H9 (cell line): ENCODE measurements at regions not wholly inside any gene's neighbourhood (a gene's known extent, or its start where the extent isn't known, plus 50 kb on each side); places are given as distances from the start of the nearest gene placed in this dataset.

Experiments used
- DNase-seq: peaks from one replicate; pipeline ENCODE4 v3.0.0-alpha.2; 2017
- H2AFZ ChIP-seq: one replicate; pipeline ENCODE4 v1.6.1; 2013; ENCODE audit warnings: mild to moderate bottlenecking, low read length, control low read depth, moderate library complexity
- H2AK5ac ChIP-seq: 2 replicates; pipeline ENCODE4 v1.6.1; 2013; ENCODE audit warnings: low read length, control low read depth, mixed read lengths; ENCODE audit not compliant: insufficient read length
- H2BK120ac ChIP-seq: one replicate; pipeline ENCODE4 v1.6.1; 2013; ENCODE audit warnings: low read depth, mild to moderate bottlenecking, low read length, control low read depth, inconsistent platforms; ENCODE audit not compliant: poor library complexity, severe bottlenecking
- H2BK12ac ChIP-seq: 2 replicates; pipeline ENCODE4 v1.6.1; 2013; ENCODE audit warnings: low read length, control low read depth, mixed read lengths, low read depth; ENCODE audit not compliant: insufficient read length
- H2BK15ac ChIP-seq: 2 replicates; pipeline ENCODE4 v1.6.1; 2013; ENCODE audit warnings: low read depth, low read length, control low read depth
- H2BK20ac ChIP-seq: one replicate; pipeline ENCODE4 v1.6.1; 2013; ENCODE audit warnings: low read depth, mild to moderate bottlenecking, low read length, control low read depth, inconsistent platforms; ENCODE audit not compliant: poor library complexity, severe bottlenecking
- H2BK5ac ChIP-seq: 2 replicates; pipeline ENCODE4 v1.6.1; 2013; ENCODE audit warnings: low read length, control low read depth, mixed read lengths; ENCODE audit not compliant: insufficient read length
- H3K14ac ChIP-seq: 2 replicates; pipeline ENCODE4 v1.6.1; 2013; ENCODE audit warnings: low read length, control low read depth; ENCODE audit not compliant: insufficient read depth
- H3K18ac ChIP-seq: 2 replicates; pipeline ENCODE4 v1.6.1; 2013; ENCODE audit warnings: low read depth, mild to moderate bottlenecking, mixed read lengths, low read length, control low read depth; ENCODE audit not compliant: insufficient read length
- H3K23ac ChIP-seq: 2 replicates; pipeline ENCODE4 v1.6.1; 2013; ENCODE audit warnings: low read length, control low read depth, mixed read lengths, low read depth; ENCODE audit not compliant: insufficient read length
- H3K23me2 ChIP-seq: 2 replicates; pipeline ENCODE4 v1.6.1; 2013; ENCODE audit warnings: low read depth, mild to moderate bottlenecking, mixed read lengths, low read length, control low read depth; ENCODE audit not compliant: insufficient read length, poor library complexity, severe bottlenecking
- H3K27ac ChIP-seq: 2 replicates; pipeline ENCODE4 v1.5.1; 2013; ENCODE audit warnings: low read length, control low read depth, mixed read lengths, low read depth; ENCODE audit not compliant: insufficient read length
- H3K27me3 ChIP-seq: 2 replicates; pipeline ENCODE4 v1.6.1; 2013; ENCODE audit warnings: low read length, control low read depth, inconsistent platforms; ENCODE audit not compliant: insufficient read depth
- H3K4ac ChIP-seq: 2 replicates; pipeline ENCODE4 v1.6.1; 2013; ENCODE audit warnings: low read depth, mild to moderate bottlenecking, control low read depth, inconsistent platforms, low read length, moderate library complexity
- H3K4me1 ChIP-seq: 2 replicates; pipeline ENCODE4 v1.6.1; 2013; ENCODE audit warnings: low read length, control low read depth, inconsistent platforms; ENCODE audit not compliant: insufficient read depth
- H3K4me2 ChIP-seq: 2 replicates; pipeline ENCODE4 v1.6.1; 2013; ENCODE audit warnings: low read length, control low read depth, mixed read lengths; ENCODE audit not compliant: insufficient read length, insufficient read depth
- H3K56ac ChIP-seq: 2 replicates; pipeline ENCODE4 v1.6.1; 2013; ENCODE audit warnings: low read depth, mild to moderate bottlenecking, mixed read lengths, low read length, control low read depth; ENCODE audit not compliant: insufficient read length
- H3K79me1 ChIP-seq: 2 replicates; pipeline ENCODE4 v1.6.1; 2013; ENCODE audit warnings: low read depth, mild to moderate bottlenecking, moderate library complexity, low read length, control low read depth, inconsistent platforms; ENCODE audit not compliant: insufficient read depth, poor library complexity, severe bottlenecking
- H3K79me2 ChIP-seq: 2 replicates; pipeline ENCODE4 v1.6.1; 2013; ENCODE audit warnings: low read length, control low read depth, inconsistent platforms; ENCODE audit not compliant: insufficient read depth
- H3K9ac ChIP-seq: 2 replicates; pipeline ENCODE4 v1.6.1; 2013; ENCODE audit warnings: low read length, control low read depth, mixed read lengths; ENCODE audit not compliant: insufficient read length; ENCODE audit errors: extremely low read depth
- H3K9me3 ChIP-seq: one replicate; pipeline ENCODE4 v1.6.1; 2013; ENCODE audit warnings: low read depth, low read length, inconsistent platforms; ENCODE audit not compliant: control insufficient read depth
- H3T11ph ChIP-seq: one replicate; pipeline ENCODE4 v1.6.1; 2013; ENCODE audit warnings: mild to moderate bottlenecking, low read length, control low read depth, inconsistent platforms
- H4K20me1 ChIP-seq: one replicate; pipeline ENCODE4 v1.6.1; 2013; ENCODE audit not compliant: control insufficient read depth, insufficient read length, insufficient read depth
- H4K5ac ChIP-seq: 2 replicates; pipeline ENCODE4 v1.6.1; 2013; ENCODE audit warnings: low read depth, mild to moderate bottlenecking, mixed read lengths, low read length, control low read depth; ENCODE audit not compliant: insufficient read length
- H4K8ac ChIP-seq: replicated peaks from 2 replicates; pipeline ENCODE4 v1.6.1; 2013; ENCODE audit warnings: low read length, control low read depth, mixed read lengths, low read depth; ENCODE audit not compliant: insufficient read length
- H4K91ac ChIP-seq: 2 replicates; pipeline ENCODE4 v1.6.1; 2013; ENCODE audit warnings: low read depth, mild to moderate bottlenecking, moderate library complexity, mixed read lengths, low read length, control low read depth; ENCODE audit not compliant: insufficient read length
- H3K27ac Mint-ChIP-seq, 3 experiments: 2 replicates in 2 of 3; 3 replicates in 1 of 3; pipeline ENCODE4 v1.8.0; 2020 to 2021; ENCODE audit warnings: mixed read lengths in 3 of 3, mild to moderate bottlenecking in 1 of 3, moderate library complexity in 1 of 3
- H3K27me3 Mint-ChIP-seq: 2 replicates; pipeline ENCODE4 v1.8.0; 2021; ENCODE audit warnings: low read depth, mild to moderate bottlenecking, moderate library complexity, mixed read lengths
- H3K36me3 Mint-ChIP-seq, 3 experiments: 2 replicates in 2 of 3; 3 replicates in 1 of 3; pipeline ENCODE4 v1.8.0; 2020 to 2021; ENCODE audit warnings: low read depth in 3 of 3, mixed read lengths in 3 of 3; ENCODE audit not compliant: insufficient read depth in 1 of 3
- H3K4me1 Mint-ChIP-seq, 2 experiments: 2 replicates each; pipeline ENCODE4 v1.8.0; 2020; ENCODE audit warnings: mixed read lengths in 2 of 2
- H3K4me3 Mint-ChIP-seq, 2 experiments: 2 replicates in 1 of 2; 3 replicates in 1 of 2; pipeline ENCODE4 v1.8.0; 2020 to 2021; ENCODE audit warnings: mild to moderate bottlenecking in 2 of 2, mixed read lengths in 2 of 2, moderate library complexity in 1 of 2
- H3K9me3 Mint-ChIP-seq, 2 experiments: 2 replicates in 1 of 2; 3 replicates in 1 of 2; pipeline ENCODE4 v1.8.0; 2020; ENCODE audit warnings: mild to moderate bottlenecking in 2 of 2, mixed read lengths in 2 of 2, moderate library complexity in 1 of 2
- CTCF ChIP-seq: fragments of 200-600 bp; sonication (generic); conservative IDR thresholded peaks from 3 replicates; pipeline ENCODE4 v1.8.0; 2021; ENCODE audit warnings: antibody characterized with exemption, mild to moderate bottlenecking
- WGBS: extraction: QIAGEN DNeasy Blood & Tissue Kit; methylation state at CpG from one replicate; pipeline ENCODE4 v1.1.7; 2013; ENCODE audit warnings: missing lambda C conversion rate, low lambda C conversion rate, mixed read lengths; ENCODE audit not compliant: insufficient read length; ENCODE audit errors: extremely low coverage; 5-methylcytosine and 5-hydroxymethylcytosine counted together

GRCh38 chr6:21507811-21508210 lies 85.7 kb upstream of the SOX4 start:
- no peak for DNase-seq
- H3K23me2 ChIP-seq = no peaks in the 10 kb centered on the region
- no peak overlapping the region for H4K8ac ChIP-seq

More at GRCh38 chr6:21507811-21508210, 85.7 kb upstream of the SOX4 start:
- H3K4ac ChIP-seq = no peak overlapping the region
- TF ChIP-seq CTCF = no peak
- H4K5ac ChIP-seq = no peak overlapping the region
- no peak overlapping the region for H4K91ac ChIP-seq
- H3K56ac ChIP-seq = no peak overlapping the region
- H3K27me3 ChIP-seq = no peaks in the 10 kb centered on the region
- H3K4me3 Mint-ChIP-seq = no peak overlapping the region
- no peak overlapping the region for H3K4me2 ChIP-seq
- H3K18ac ChIP-seq = no peak overlapping the region
- H2BK15ac ChIP-seq = no peak overlapping the region
- H2BK12ac ChIP-seq = no peak overlapping the region
- H3K4me1 ChIP-seq = peaks cover 3% of the 10 kb centered on the region; the same call in 1 of the 2 replicates
- H2BK5ac ChIP-seq = no peak overlapping the region
- H2AK5ac ChIP-seq = no peak overlapping the region
- H3T11ph ChIP-seq = no peak overlapping the region
- no peak overlapping the region; a peak in 1 of 7 replicates for H3K27ac Mint-ChIP-seq
- H3K23ac ChIP-seq = no peak overlapping the region
- no CpG with 5 or more reads among the region's 2 CpGs for WGBS
- no peak overlapping the region for H3K9ac ChIP-seq
- H3K9me3 ChIP-seq = no peaks in the 10 kb centered on the region
- no peaks in the 10 kb centered on the region for H3K27me3 Mint-ChIP-seq
- H3K79me1 ChIP-seq = no peaks in the 10 kb centered on the region
- H3K27ac ChIP-seq = no peak overlapping the region
- H3K9me3 Mint-ChIP-seq = no peaks in the 10 kb centered on the region; a peak in 1 of 5 replicates
- peaks cover 8 to 9% of the 10 kb centered on the region in 2 experiments for H3K4me1 Mint-ChIP-seq
- H3K14ac ChIP-seq = no peak overlapping the region
- H2BK20ac ChIP-seq = no peak overlapping the region
- no peak overlapping the region for H2AFZ ChIP-seq
- H3K79me2 ChIP-seq = no peaks in the 10 kb centered on the region
- H2BK120ac ChIP-seq = no peak overlapping the region
- no peaks in the 10 kb centered on the region; a peak in 1 of 7 replicates for H3K36me3 Mint-ChIP-seq
- no peaks in the 10 kb centered on the region for H4K20me1 ChIP-seq
